IPS-18a (cell line): ENCODE measurements at regions not wholly inside any gene's neighbourhood (a gene's known extent, or its start where the extent isn't known, plus 50 kb on each side); places are given as distances from the start of the nearest gene placed in this dataset.
A peak's percentile ranks its signal among the peaks of the same experiment; 100 is the strongest.

ENCODE experiments used
- H3K27ac ChIP-seq: one replicate; pipeline ENCODE4 v1.5.1; 2013; ENCODE audit warnings: low read length
- H3K27me3 ChIP-seq: one replicate; pipeline ENCODE4 v1.6.1; 2013; ENCODE audit warnings: mild to moderate bottlenecking, low read length; ENCODE audit not compliant: control insufficient read depth, insufficient read depth
- H3K36me3 ChIP-seq: one replicate; pipeline ENCODE4 v1.6.1; 2013; ENCODE audit warnings: low read depth, low read length; ENCODE audit not compliant: control insufficient read depth
- H3K4me1 ChIP-seq: one replicate; pipeline ENCODE4 v1.6.1; 2013; ENCODE audit warnings: low read depth, low read length; ENCODE audit not compliant: control insufficient read depth
- H3K4me3 ChIP-seq: one replicate; pipeline ENCODE4 v1.5.1; 2013; ENCODE audit warnings: low read length
- H3K9ac ChIP-seq: one replicate; pipeline ENCODE4 v1.6.1; 2013; ENCODE audit warnings: mild to moderate bottlenecking, low read length, moderate library complexity
- H3K9me3 ChIP-seq: one replicate; pipeline ENCODE4 v1.6.1; 2013; ENCODE audit warnings: low read depth, low read length; ENCODE audit not compliant: control insufficient read depth

DNA sequence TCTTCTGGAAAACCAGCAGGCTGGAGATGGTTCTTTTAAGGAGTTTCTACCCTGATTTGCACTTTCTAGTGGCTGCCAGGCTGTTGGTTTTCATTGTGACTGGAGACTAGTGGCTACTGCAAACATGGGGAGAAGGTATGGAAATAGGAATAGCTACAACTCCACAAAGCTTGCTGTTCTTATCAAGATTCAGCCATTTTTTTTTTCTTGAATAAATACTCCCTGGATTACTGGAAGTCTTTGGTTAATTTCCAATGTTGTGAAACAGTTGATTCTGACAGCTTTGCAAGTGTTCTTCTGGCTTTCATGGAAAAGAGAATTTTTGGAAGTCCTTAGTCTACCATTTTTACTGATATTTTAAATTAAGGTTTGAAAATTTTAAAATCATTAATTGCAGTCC lies 277.7 kb downstream of the HS3ST3A1 start:
- H3K9ac ChIP-seq = no peak overlapping the region
- H3K27ac ChIP-seq = no peak overlapping the region
- H3K27me3 ChIP-seq = no peaks in the 10 kb centered on the region
- no peak overlapping the region for H3K4me3 ChIP-seq
- no peaks in the 10 kb centered on the region for H3K9me3 ChIP-seq
- no peaks in the 10 kb centered on the region for H3K4me1 ChIP-seq
- no peaks in the 10 kb centered on the region for H3K36me3 ChIP-seq

DNA sequence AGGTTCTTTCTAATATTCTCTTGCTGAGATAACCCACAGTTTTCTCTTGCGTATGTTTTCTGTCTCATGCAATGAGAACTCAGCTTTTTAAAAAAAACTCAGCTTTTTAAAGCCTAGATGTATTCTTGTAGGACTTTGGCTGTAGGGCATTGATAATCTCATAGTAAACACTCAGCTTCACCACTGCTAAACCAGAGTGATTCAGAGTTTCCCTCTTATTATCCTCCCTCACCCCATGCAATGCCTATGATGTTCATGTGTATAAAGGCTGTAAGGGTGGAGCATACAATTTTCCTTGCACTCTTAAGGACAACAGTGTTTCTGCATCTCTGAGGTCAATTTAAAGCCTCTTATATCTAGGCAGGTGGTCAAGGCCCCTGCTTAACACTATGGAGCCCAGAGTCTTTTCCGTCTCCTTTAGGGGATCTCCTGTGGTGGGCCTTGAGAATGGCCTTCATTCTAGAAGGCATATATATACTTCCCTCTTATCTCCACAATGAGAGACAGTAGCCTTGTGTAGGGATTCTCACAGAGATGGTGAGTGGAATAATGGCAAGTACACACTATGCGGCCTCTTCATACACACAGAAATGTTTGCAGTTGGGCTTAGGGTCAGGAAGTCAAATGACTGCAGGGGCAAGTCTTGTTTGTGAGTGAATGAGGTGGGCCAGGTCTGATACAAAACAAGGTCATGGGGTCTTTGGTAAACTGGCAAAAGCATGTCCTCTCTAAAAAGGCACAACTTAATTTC lies 279.6 kb downstream of the HS3ST3A1 start:
- no peaks in the 10 kb centered on the region for H3K4me1 ChIP-seq
- H3K27ac ChIP-seq = no peak overlapping the region
- no peaks in the 10 kb centered on the region for H3K9me3 ChIP-seq
- no peaks in the 10 kb centered on the region for H3K27me3 ChIP-seq
- H3K9ac ChIP-seq = no peak overlapping the region
- H3K36me3 ChIP-seq = no peaks in the 10 kb centered on the region
- H3K4me3 ChIP-seq = no peak overlapping the region

DNA sequence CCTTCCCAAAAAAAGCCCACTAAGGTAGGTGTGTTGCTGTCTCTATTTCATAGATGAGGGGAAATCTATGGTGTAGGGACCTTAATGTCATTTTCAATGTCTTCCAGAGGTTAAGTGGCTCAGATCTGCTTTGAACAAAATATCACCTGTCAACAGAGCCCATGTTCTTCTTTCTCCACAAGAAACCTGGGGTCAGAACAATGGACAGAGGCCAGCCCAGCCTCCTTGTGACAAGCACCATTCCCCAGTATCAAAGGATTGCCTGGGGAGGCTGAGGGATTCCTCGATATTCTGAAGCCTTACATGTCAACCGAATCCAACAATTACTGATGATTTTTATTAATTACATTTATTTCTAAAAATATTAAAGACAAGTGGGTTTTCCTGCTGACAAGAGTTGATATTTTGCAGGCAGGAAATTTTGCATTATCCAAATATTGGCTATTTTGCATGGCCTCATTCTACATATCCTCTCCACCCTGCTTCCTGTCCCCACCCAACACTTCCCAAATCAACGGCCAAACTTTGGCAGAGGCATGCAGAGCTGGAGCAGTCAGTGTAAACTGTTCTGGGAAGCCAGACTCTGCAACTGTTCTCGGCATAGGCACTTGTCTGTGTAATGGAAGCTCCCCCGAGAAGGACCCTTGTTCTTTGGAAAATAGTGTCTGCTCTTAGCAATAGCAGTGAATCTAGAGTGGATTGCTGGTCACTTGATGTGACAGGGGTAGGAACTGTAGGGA lies 281.5 kb downstream of the HS3ST3A1 start:
- H3K27ac ChIP-seq = no peak overlapping the region
- no peaks in the 10 kb centered on the region for H3K9me3 ChIP-seq
- no peak overlapping the region for H3K9ac ChIP-seq
- no peaks in the 10 kb centered on the region for H3K27me3 ChIP-seq
- H3K4me1 ChIP-seq = no peaks in the 10 kb centered on the region
- no peaks in the 10 kb centered on the region for H3K36me3 ChIP-seq
- no peak overlapping the region for H3K4me3 ChIP-seq

DNA sequence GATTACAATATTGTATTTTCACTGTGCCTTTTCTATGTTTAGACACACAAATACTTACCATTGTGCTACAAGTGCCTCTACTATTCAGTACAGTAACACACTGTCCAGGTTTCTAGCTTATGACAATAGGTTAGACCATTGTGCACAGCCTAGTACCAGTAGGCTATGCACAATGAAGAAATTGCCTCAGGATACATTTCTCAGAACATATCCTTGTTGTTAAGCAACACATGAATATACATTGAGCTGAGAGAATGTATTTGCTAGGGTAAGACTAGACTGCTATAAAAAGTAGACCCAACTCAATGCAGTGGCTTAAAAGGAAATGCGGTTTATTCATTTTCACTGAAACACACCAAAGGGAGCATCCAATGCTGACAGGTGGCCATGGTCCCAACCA lies 285.1 kb downstream of the HS3ST3A1 start:
- Histone ChIP-seq H3K36me3 (no peaks in the 10 kb centered on the region), H3K27me3 (no peaks in the 10 kb centered on the region), H3K4me1 (peaks cover 12% of the 10 kb centered on the region), H3K9me3 (no peaks in the 10 kb centered on the region), H3K27ac (no peak overlapping the region), H3K4me3 (no peak overlapping the region), H3K9ac (no peak overlapping the region)

DNA sequence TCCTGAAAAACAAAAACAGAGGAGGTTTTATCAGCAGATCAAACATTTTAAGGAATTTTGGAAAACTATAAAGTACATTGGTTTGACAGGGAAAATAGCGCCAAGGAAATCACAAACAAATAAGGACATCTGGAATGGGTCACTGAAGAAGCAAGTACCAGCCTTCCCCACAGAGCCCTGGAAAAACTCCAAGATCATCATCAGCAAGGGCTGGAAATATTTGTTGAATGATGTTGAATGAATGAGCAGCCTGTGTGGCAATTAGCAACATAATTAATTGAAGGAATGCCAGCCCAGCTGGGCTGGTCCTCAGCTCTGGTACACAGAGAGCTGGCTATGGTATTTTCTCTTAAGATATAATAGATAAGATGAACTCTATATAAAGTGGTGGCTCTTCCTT lies 290.4 kb downstream of the HS3ST3A1 start:
- H3K9me3 ChIP-seq = peaks cover 4% of the 10 kb centered on the region
- H3K36me3 ChIP-seq = no peaks in the 10 kb centered on the region
- H3K27ac ChIP-seq = no peak overlapping the region
- no peak overlapping the region for H3K9ac ChIP-seq
- H3K4me1 ChIP-seq = peaks cover 21% of the 10 kb centered on the region
- H3K4me3 ChIP-seq = no peak overlapping the region
- H3K27me3 ChIP-seq = no peaks in the 10 kb centered on the region

DNA sequence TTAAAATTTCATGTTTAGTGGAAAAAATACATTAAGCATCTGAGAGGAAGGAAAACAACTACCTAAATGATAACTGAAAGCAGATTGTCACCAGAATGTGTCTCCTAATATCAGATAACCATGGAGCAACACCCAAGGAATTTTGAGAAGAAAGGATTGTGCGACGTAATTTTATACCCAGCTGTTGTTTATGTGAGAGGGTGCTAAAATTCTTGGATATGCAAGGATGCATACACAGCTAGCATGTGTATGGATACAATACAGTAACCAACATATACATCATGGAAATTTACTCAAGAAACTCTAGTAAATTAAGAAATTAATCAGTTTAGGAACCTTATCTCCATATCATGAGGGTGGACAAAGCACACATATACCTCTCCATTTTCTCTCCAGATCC lies 290.9 kb downstream of the HS3ST3A1 start:
- Histone ChIP-seq H3K9me3 (peaks cover 4% of the 10 kb centered on the region), H3K36me3 (no peaks in the 10 kb centered on the region), H3K27ac (no peak overlapping the region), H3K4me3 (no peak overlapping the region), H3K27me3 (no peaks in the 10 kb centered on the region), H3K9ac (no peak overlapping the region), H3K4me1 (peaks cover 25% of the 10 kb centered on the region)

DNA sequence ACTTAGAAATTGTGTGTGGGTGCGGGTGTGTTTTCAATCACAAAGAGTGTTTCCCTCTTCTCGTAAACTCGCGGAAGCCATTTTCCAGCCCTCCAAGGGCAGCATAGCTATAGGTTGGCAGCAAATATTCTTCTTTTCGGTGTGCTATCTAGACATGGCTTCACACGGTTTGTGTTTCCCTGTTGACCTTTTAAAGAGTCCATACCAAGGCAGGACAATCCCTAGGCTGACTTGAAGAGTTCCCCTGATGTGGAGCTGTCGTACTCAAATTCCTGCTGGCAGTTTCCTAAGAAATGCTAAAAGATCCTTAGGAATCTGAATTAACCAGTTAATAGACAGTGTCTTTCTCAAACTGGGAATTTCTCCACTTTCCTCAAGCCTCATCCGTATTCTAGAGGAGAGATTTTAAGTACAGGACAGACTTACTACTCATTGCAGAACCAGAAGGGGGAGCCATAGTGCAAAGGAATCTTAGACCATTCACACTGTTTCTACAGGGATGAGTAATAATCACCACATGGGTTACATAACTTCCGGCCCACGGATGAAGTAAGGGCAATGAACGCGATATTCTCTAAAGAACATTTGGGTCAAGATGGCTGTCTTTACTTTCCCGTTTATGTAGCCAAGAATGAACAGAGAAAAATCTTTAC lies 288.6 kb upstream of the ELAC2 start:
- H3K4me1 ChIP-seq = peaks cover 13% of the 10 kb centered on the region
- H3K36me3 ChIP-seq = no peaks in the 10 kb centered on the region
- no peak overlapping the region for H3K4me3 ChIP-seq
- H3K9ac ChIP-seq = peak overlapping the region; percentile 36
- H3K27ac ChIP-seq = no peak overlapping the region
- no peaks in the 10 kb centered on the region for H3K27me3 ChIP-seq
- peaks cover 4% of the 10 kb centered on the region for H3K9me3 ChIP-seq

DNA sequence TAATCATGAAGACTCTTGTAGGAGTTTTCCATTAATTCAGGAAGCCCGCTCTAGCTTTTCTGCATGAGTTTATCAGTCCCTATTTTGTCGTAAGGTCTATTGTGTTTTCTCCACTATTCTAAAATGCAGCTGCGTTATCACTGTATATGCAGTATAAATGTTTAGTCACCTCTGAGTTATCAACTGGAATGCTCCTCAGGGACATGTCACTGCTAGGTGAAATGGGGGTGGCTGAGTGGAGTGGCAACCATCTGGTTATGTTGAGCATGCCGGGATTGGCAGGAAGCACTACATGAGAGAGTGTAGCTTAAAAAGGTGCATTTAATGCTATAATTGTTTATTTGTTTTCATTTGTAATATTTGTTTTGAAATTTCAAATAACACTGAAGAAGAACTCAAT lies 285.2 kb upstream of the ELAC2 start:
- Histone ChIP-seq H3K36me3 (no peaks in the 10 kb centered on the region), H3K27ac (no peak overlapping the region), H3K4me3 (no peak overlapping the region), H3K9ac (no peak overlapping the region), H3K9me3 (no peaks in the 10 kb centered on the region), H3K27me3 (no peaks in the 10 kb centered on the region), H3K4me1 (peaks cover 10% of the 10 kb centered on the region)

DNA sequence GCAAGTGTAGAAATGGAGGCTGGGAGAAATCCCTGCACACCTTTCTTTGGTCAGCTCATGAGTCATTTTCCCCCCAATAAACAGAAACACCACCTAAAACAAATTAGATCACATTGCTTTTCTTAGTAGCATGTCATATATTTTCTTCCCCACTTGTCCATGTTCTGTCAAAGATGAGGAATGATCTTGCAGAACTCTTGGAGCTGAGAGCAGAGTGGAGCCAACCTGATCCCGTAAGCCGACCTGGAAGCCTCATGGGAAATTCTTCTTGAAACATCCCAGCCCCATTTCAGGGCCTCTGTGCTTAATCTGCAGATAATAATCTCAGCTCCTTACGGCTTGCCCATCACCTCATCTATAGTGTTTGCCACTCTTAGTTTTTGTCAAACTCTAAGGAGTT lies 284.6 kb upstream of the ELAC2 start:
- H3K36me3 ChIP-seq = no peaks in the 10 kb centered on the region
- H3K27me3 ChIP-seq = no peaks in the 10 kb centered on the region
- no peak overlapping the region for H3K27ac ChIP-seq
- no peaks in the 10 kb centered on the region for H3K9me3 ChIP-seq
- no peak overlapping the region for H3K9ac ChIP-seq
- no peak overlapping the region for H3K4me3 ChIP-seq
- peaks cover 10% of the 10 kb centered on the region for H3K4me1 ChIP-seq

DNA sequence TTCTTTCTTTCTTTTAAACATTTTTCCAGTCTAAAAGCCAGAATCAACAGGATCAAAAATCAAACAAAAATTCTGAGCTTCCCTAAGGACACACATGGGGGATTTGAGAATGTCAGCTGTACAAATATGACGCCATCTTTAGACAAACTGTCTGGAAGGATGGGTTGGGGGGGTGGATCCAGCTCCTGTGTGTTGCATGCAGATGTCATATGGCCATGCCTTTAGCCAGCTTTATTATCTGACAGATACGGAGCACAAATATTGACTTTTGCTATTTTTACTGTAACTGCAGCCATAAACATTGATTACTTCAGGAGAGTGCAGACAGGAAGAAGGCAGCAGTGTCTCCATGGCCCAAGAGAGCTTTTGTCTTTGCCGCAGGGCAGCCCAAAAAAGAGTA lies 279.4 kb upstream of the ELAC2 start:
- Histone ChIP-seq H3K9ac (no peak overlapping the region), H3K27me3 (no peaks in the 10 kb centered on the region), H3K4me3 (no peak overlapping the region), H3K36me3 (no peaks in the 10 kb centered on the region), H3K4me1 (no peaks in the 10 kb centered on the region), H3K27ac (no peak overlapping the region), H3K9me3 (no peaks in the 10 kb centered on the region)

DNA sequence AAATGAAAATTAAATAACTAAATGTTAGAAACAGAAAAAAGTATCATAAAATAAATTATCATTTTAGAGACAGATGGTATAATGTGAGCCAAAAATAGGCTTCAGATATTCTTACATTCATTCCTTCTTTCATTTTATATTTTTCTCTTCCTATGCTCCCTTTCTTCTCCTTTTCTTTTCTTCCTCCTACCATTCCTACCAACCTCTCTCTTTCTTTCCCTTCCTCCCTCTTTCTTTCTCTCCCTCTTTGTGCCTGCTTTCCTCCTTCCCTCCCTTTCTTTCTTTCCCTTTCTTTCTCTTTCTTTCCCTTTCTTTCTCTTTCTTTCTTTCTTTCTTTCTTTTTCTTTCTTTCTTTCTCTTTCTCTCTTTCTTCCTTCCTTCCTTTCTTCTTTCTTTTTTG lies 275.6 kb upstream of the ELAC2 start:
- Histone ChIP-seq H3K9me3 (no peaks in the 10 kb centered on the region), H3K27me3 (no peaks in the 10 kb centered on the region), H3K4me3 (no peak overlapping the region), H3K36me3 (no peaks in the 10 kb centered on the region), H3K4me1 (no peaks in the 10 kb centered on the region), H3K27ac (no peak overlapping the region), H3K9ac (no peak overlapping the region)
